GM12872 (cell line): ENCODE measurements at regions not wholly inside any gene's neighbourhood (a gene's known extent, or its start where the extent isn't known, plus 50 kb on each side); places are given as distances from the start of the nearest gene placed in this dataset.

Experiments used
- TF ChIP-seq, protein P1 (sequence below): IDR thresholded peaks from 3 replicates; pipeline ENCODE4 v1.5.1; 2011; ENCODE audit warnings: low read depth, mild to moderate bottlenecking, low read length, moderate library complexity; ENCODE audit not compliant: insufficient read depth

DNA sequence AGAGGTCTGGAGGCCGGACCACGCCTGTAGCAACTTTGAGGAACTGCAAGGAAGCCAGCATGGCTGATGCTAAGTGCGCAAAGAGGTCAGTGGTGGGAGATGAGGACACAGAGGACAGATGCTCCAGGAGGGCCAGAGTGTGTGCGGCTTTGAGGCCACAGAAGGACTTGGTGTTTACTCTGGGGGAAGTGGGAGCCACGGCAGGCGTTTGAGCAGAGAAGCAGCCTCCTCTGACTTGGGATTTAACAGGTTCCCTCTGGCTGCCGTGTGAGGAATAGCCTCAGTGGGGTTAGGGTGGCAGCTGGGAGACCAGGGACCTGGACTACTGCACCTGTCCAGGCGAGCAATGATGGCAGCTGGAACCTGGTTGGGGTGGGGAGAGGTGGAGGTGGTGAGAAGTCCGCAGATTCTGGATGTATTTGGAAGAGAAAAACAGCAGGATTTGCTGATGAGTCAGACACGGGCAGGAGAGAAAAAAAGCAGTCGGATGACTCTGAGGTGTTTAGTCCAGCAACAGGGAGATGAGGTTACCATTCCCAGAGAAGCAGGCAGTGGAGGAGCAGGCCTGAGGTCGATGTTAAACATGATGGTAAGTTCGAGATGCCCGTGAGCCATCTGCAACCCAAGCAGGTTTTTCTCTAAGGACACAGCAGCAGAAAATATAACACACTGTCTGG, 143.5 kb downstream of the SCARB1 start:
- TF ChIP-seq, protein P1, sequence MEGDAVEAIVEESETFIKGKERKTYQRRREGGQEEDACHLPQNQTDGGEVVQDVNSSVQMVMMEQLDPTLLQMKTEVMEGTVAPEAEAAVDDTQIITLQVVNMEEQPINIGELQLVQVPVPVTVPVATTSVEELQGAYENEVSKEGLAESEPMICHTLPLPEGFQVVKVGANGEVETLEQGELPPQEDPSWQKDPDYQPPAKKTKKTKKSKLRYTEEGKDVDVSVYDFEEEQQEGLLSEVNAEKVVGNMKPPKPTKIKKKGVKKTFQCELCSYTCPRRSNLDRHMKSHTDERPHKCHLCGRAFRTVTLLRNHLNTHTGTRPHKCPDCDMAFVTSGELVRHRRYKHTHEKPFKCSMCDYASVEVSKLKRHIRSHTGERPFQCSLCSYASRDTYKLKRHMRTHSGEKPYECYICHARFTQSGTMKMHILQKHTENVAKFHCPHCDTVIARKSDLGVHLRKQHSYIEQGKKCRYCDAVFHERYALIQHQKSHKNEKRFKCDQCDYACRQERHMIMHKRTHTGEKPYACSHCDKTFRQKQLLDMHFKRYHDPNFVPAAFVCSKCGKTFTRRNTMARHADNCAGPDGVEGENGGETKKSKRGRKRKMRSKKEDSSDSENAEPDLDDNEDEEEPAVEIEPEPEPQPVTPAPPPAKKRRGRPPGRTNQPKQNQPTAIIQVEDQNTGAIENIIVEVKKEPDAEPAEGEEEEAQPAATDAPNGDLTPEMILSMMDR = no peak

DNA sequence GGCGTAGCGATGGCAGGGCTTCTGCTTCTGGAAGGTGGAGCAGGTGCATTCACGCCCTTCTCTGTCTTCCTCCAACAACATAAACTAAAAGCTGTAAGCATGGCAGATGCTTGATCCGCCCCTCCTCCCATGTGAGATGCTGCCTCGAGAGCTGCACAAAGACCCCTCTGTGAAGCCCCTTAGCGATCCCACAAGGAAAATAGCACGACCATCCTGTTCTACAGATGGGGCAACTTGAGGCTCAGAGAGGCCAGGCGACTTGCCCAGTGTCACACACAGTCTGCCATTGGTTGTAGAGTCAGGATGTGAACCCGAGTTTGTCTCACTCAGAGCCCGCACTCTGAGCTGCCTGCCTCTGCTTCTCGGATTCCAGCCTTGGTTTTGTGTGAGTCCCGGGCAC, 144.4 kb downstream of the SCARB1 start:
- TF ChIP-seq, protein P1 = no peak

DNA sequence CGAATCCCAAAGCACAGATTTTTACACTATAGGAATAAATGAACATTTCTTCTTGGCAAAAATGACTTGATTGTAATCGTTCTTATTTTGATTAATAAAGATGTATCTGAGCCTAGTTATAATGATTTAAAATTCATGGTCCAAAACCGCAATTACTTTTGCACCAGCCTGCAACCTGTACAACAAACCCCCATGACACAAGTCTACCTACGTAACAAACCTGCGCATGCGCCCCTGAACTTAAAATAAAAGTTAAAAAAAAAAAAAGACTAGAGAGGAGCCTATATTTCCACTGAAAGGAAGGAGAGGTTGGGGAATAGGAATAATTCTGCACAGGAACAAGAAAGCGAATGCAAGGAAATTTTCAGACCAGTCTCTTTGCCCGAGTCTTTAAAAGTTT, 145.2 kb downstream of the SCARB1 start:
- TF ChIP-seq, protein P1 = no peak

DNA sequence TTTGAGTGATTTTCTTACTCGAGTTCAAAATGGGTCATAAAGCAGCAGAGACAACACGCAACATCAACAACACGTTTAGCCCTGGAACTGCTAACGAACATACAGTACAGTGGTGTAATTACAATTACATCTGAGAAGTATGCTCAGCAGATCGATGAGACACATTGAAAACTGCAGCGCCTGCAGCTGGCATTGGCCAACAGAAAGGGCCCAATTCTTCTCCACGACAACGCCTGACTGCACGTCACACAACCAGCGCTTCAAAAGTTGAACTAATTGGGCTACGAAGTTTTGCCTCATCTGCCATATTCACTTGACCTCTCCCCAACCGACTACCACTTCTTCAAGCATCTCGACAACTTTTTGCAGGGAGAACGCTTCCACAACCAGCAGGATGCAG, 145.6 kb downstream of the SCARB1 start:
- TF ChIP-seq, protein P1 = no peak

DNA sequence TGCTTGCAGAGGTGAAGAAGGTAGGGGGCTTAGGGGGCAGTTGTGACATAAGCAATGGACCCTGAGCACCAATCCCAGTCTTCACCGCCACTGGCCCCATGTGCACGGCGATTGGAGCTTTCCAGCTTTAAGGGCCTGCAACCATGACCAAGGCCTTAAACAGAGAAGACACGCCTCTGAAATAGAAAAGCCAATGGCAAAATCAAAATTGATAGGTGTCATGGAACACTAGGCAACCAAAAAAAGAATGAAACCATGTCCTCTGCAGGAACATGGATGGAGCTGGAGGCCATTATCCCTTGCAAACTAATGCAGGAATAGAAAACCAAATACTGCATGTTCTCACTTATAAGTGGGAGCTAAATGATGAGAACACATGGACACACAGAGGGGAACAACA, 146.3 kb downstream of the SCARB1 start:
- TF ChIP-seq, protein P1 = no peak

DNA sequence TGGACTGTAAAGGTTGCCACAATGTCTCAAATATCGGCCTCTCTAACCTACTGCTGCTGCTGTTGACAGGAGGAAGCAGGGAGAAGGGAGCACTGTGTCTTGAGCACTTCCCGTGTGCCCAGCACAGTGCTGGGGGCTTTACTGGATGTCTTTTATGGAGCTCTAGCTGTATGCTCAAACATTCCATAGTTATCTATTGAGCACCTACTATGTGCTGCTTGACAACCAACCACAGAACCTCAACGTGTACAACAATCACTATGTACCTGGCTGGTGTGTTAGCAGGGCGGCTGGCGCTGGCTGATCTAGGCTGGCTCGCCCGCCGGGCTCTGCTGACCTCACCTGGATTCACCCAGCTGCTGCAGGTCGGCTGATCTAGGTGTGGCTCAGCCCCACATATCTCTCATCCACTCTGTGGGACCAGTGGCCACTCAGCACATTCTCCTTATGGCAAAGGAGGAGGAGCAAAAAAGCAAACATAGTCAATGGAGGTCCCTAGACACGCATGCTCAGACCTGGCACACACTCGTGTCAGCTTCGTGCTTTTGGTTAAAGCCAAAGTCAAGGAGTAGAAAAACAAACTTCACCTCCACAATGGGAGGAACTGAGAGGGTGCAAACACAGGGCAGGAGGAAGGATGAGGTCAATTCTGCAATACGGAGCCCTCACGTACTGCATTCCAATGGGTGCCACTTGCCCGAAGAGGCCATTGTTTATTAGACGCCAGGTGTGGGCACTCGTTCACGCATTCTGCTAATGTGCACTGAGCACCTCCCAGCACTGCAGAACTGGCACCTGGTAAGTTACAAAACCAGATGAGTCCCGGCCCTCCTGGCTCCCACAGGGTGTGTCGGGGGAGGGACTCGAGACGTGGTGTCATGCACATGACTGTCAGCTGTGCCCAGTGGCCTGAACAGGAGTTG, 147.2 kb downstream of the SCARB1 start:
- TF ChIP-seq, protein P1 = no peak

DNA sequence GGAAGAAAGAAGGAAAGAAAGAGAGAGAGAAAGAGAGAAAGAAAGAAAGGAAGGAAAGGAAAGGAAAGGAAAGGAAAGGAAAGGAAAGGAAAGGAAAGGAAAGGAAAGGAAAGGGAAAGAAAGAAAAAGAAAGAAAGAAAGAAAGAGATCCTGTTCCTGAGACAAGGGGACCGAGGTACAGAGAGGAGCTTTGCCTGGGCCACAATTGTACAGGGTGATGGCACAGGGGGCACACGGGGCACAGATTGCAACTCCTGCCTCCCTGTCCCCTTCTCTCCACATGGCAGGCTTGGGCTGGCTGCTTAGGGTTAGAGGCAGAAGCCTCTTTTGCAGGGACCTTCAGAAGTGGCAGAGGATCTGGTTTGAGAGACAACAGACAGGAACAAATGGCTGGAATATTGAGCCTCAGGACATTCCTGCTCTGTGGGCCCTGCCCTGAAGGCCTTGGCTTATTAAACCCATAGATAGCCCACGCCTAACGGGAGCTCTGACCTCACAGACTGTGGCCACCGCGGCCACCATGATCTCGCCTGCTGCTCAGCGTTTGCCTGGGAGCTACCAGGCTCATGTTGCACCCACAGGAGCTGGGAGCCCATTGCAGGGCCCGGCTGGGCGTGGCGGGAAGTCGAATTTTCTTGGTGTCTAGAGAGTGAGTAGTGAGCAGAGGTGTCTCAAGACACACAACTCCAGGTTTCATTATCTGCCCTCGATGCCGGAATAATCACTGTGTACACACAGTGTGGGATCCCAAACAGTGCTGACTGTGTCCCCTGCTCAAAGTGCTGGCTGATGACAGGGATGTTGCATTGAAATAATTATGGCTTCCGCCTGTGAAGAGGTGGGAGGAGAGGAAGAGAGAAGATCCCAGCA, 147.9 kb upstream of the NCOR2 start:
- TF ChIP-seq, protein P1 = no peak
